MM.1S (cell line): ENCODE measurements at regions not wholly inside any gene's neighbourhood (a gene's known extent, or its start where the extent isn't known, plus 50 kb on each side); places are given as distances from the start of the nearest gene placed in this dataset.
"Not testable (repeated sequence)": the region's sequence is repeated elsewhere in the genome, so short reads cannot be mapped to it uniquely, and the experiment has no call there.

ENCODE experiments used
- DNase-seq: peaks from one replicate; pipeline ENCODE4 v3.0.0-alpha.2; 2015
- H2AFZ ChIP-seq: fragments of 300-600 bp; sonication (generic); 2 replicates; pipeline ENCODE4 v1.6.0; 2016; ENCODE audit warnings: antibody characterized with exemption, low read length
- H3F3A ChIP-seq: fragments of 300-600 bp; sonication (generic); 2 replicates; pipeline ENCODE4 v1.6.1; 2016; ENCODE audit warnings: mild to moderate bottlenecking, antibody characterized with exemption, low read length, moderate library complexity, mixed read lengths; ENCODE audit not compliant: insufficient read depth
- H3K27ac ChIP-seq: fragments of 300-600 bp; sonication (generic); 2 replicates; pipeline ENCODE4 v1.5.1; 2016; ENCODE audit warnings: mild to moderate bottlenecking, low read length
- H3K27me3 ChIP-seq: fragments of 300-600 bp; sonication (generic); replicated peaks from 2 replicates; pipeline ENCODE4 v1.6.0; 2016; ENCODE audit warnings: low read length; ENCODE audit not compliant: insufficient read depth
- H3K36me3 ChIP-seq: fragments of 300-600 bp; sonication (generic); replicated peaks from 2 replicates; pipeline ENCODE4 v1.6.1; 2016; ENCODE audit warnings: mild to moderate bottlenecking, low read length, mixed read lengths; ENCODE audit not compliant: insufficient read depth
- H3K4me1 ChIP-seq: fragments of 300-600 bp; sonication (generic); 2 replicates; pipeline ENCODE4 v1.6.1; 2016; ENCODE audit warnings: low read length, mixed read lengths
- H3K4me2 ChIP-seq: fragments of 300-600 bp; sonication (generic); 2 replicates; pipeline ENCODE4 v1.6.0; 2016; ENCODE audit warnings: low read depth, low read length
- H3K4me3 ChIP-seq: fragments of 300-600 bp; sonication (generic); 2 replicates; pipeline ENCODE4 v1.5.1; 2016; ENCODE audit warnings: low read length, mixed read lengths
- H3K79me2 ChIP-seq: fragments of 300-600 bp; sonication (generic); 2 replicates; pipeline ENCODE4 v1.6.1; 2016; ENCODE audit warnings: mixed run types, low read length, mixed read lengths
- H3K9ac ChIP-seq: fragments of 300-600 bp; sonication (generic); 2 replicates; pipeline ENCODE4 v1.6.1; 2016; ENCODE audit warnings: low read length, mixed read lengths
- H3K9me2 ChIP-seq: fragments of 300-600 bp; sonication (generic); replicated peaks from 2 replicates; pipeline ENCODE4 v1.6.1; 2016; ENCODE audit warnings: mild to moderate bottlenecking, low read length, mixed read lengths; ENCODE audit not compliant: insufficient read depth
- H3K9me3 ChIP-seq: fragments of 300-600 bp; sonication (generic); replicated peaks from 2 replicates; pipeline ENCODE4 v1.6.1; 2016; ENCODE audit warnings: mild to moderate bottlenecking, low read length, mixed read lengths; ENCODE audit not compliant: insufficient read depth
- H4K20me1 ChIP-seq: fragments of 300-600 bp; sonication (generic); 2 replicates; pipeline ENCODE4 v1.6.1; 2016; ENCODE audit warnings: mild to moderate bottlenecking, low read length, moderate library complexity, mixed read lengths; ENCODE audit not compliant: insufficient read depth
- EZH2 ChIP-seq: fragments of 300-600 bp; sonication (generic); optimal IDR thresholded peaks from 2 replicates; pipeline ENCODE3; 2017; ENCODE audit warnings: low read depth, mild to moderate bottlenecking, antibody characterized with exemption, low read length, mixed read lengths
- EZH2phosphoT487 ChIP-seq: fragments of 300-600 bp; sonication (generic); IDR thresholded peaks from 2 replicates; pipeline ENCODE4 v1.6.1; 2018; ENCODE audit warnings: antibody characterized with exemption, low read length
- TF ChIP-seq, protein P1 (sequence below): fragments of 300-600 bp; sonication (generic); IDR thresholded peaks from 2 replicates; pipeline ENCODE4 v1.5.1; 2016; ENCODE audit warnings: antibody characterized with exemption, low read length, mixed read lengths

DNA sequence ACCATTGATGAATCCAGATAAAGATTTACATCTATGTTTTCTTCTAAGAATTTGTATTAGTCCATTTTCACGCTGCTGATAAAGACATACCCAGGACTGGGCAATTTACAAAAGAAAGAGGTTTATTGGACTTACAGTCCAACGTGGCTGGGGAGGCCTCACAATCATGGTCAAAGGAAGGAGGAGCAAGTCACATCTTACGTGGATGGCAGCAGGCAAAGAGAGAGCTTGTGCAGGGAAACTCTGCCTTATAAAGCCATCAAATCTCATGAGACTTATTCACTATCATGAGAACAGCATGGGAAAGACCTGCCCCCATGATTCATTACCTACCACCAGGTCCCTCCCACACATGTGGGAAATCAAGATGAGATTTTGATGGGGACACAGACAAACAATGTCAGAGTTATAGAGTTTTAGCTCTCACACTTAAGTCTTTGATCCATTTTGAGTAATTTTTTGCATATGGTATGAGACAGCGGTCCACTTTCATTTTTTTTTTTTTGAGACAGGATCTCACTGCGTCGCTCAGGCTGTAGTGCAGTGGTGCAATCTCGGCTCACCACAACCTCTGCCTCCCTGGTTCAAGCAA is 53.5 kb upstream of the JADE2 start:
- H3K4me2 ChIP-seq, result not testable (repeated sequence)

GRCh38 chr5:134468921-134469400 is 56.5 kb upstream of the JADE2 start:
- H3K9me2 ChIP-seq, result no peaks in the 10 kb centered on the region
- no peaks in the 10 kb centered on the region for H4K20me1 ChIP-seq
- TF ChIP-seq, protein P1, sequence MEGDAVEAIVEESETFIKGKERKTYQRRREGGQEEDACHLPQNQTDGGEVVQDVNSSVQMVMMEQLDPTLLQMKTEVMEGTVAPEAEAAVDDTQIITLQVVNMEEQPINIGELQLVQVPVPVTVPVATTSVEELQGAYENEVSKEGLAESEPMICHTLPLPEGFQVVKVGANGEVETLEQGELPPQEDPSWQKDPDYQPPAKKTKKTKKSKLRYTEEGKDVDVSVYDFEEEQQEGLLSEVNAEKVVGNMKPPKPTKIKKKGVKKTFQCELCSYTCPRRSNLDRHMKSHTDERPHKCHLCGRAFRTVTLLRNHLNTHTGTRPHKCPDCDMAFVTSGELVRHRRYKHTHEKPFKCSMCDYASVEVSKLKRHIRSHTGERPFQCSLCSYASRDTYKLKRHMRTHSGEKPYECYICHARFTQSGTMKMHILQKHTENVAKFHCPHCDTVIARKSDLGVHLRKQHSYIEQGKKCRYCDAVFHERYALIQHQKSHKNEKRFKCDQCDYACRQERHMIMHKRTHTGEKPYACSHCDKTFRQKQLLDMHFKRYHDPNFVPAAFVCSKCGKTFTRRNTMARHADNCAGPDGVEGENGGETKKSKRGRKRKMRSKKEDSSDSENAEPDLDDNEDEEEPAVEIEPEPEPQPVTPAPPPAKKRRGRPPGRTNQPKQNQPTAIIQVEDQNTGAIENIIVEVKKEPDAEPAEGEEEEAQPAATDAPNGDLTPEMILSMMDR, result no peak
- TF ChIP-seq EZH2phosphoT487 (no peak), EZH2 (no peak)
- no peaks in the 10 kb centered on the region for H3K9me3 ChIP-seq
- no peaks in the 10 kb centered on the region for H3K79me2 ChIP-seq
- no peak overlapping the region for H3K4me3 ChIP-seq
- H3K36me3 ChIP-seq, result no peaks in the 10 kb centered on the region
- no peak overlapping the region for H2AFZ ChIP-seq
- no peak overlapping the region for H3K27ac ChIP-seq
- peaks cover 7% of the 10 kb centered on the region for H3K4me1 ChIP-seq
- no peak overlapping the region for H3K9ac ChIP-seq
- DNase-seq, result no peak
- H3F3A ChIP-seq, result no peaks in the 10 kb centered on the region
- no peaks in the 10 kb centered on the region for H3K27me3 ChIP-seq
- H3K4me2 ChIP-seq, result no peak overlapping the region

More for the DNA sequence above, 53.5 kb upstream of the JADE2 start:
- not testable (repeated sequence) for H3K36me3 ChIP-seq, DNase-seq, H4K20me1 ChIP-seq, H3K9me3 ChIP-seq, H2AFZ ChIP-seq, H3K4me3 ChIP-seq, H3K4me1 ChIP-seq, H3K9me2 ChIP-seq, H3F3A ChIP-seq, H3K27ac ChIP-seq, H3K79me2 ChIP-seq, H3K9ac ChIP-seq, H3K27me3 ChIP-seq

DNA sequence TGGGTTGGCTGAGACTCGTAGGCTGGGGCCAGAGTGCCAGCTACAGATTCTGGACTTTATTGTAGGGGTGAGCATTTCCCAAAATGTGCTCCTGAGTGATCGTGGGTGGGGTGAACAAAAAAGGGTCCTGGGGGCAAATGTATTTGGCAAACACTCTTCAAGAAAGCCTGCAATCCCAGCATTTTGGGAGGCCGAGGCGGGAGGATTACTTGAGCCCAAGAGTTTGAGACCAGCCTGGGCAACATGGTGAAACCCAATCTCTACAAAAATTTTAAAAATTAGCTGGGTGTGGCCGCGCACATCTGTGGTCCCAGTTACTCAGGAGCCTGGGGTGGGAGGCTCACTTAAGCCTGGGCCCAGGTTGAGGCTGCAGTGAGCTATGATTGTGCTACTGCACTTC is 55.5 kb upstream of the CDKN2AIPNL start:
- no peak overlapping the region for H3K9ac ChIP-seq
- H3K9me2 ChIP-seq, result no peaks in the 10 kb centered on the region
- no peaks in the 10 kb centered on the region for H3K9me3 ChIP-seq
- H2AFZ ChIP-seq, result no peak overlapping the region
- H3K4me2 ChIP-seq, result no peak overlapping the region
- peaks cover 7% of the 10 kb centered on the region for H3K4me1 ChIP-seq
- no peaks in the 10 kb centered on the region for H3F3A ChIP-seq
- H4K20me1 ChIP-seq, result no peaks in the 10 kb centered on the region
- H3K27ac ChIP-seq, result no peak overlapping the region
- no peaks in the 10 kb centered on the region for H3K27me3 ChIP-seq
- TF ChIP-seq, protein P1, result no peak
- TF ChIP-seq EZH2, result no peak
- TF ChIP-seq EZH2phosphoT487, result no peak
- H3K79me2 ChIP-seq, result no peaks in the 10 kb centered on the region
- H3K4me3 ChIP-seq, result no peak overlapping the region
- DNase-seq, result no peak
- no peaks in the 10 kb centered on the region for H3K36me3 ChIP-seq
